Endodermal cell (in vitro differentiated cells): ENCODE measurements at regions not wholly inside any gene's neighbourhood (a gene's known extent, or its start where the extent isn't known, plus 50 kb on each side); places are given as distances from the start of the nearest gene placed in this dataset.

ENCODE experiments used
- DNase-seq: peaks from one replicate; pipeline ENCODE4 v3.0.0-alpha.2; 2017
- H3K27ac ChIP-seq: 2 replicates; pipeline ENCODE4 v1.5.1; 2013; ENCODE audit warnings: mild to moderate bottlenecking, low read depth, low read length, moderate library complexity
- H3K27me3 ChIP-seq: 2 replicates; pipeline ENCODE4 v1.6.1; 2013; ENCODE audit warnings: mild to moderate bottlenecking, low read length, moderate library complexity; ENCODE audit not compliant: insufficient read depth, control insufficient read depth, poor library complexity, severe bottlenecking
- H3K36me3 ChIP-seq: 2 replicates; pipeline ENCODE4 v1.7.0; 2013; ENCODE audit warnings: mild to moderate bottlenecking, low read length, moderate library complexity; ENCODE audit not compliant: control insufficient read depth, insufficient read depth
- H3K4me1 ChIP-seq: one replicate; pipeline ENCODE4 v1.7.0; 2013; ENCODE audit warnings: low read length; ENCODE audit not compliant: control insufficient read depth, insufficient read depth
- H3K4me3 ChIP-seq: 2 replicates; pipeline ENCODE4 v1.5.1; 2013; ENCODE audit warnings: mild to moderate bottlenecking, low read length, moderate library complexity
- H3K9ac ChIP-seq: 2 replicates; pipeline ENCODE4 v1.6.1; 2013; ENCODE audit warnings: mild to moderate bottlenecking, low read length, moderate library complexity; ENCODE audit not compliant: poor library complexity, severe bottlenecking; ENCODE audit errors: extremely low read depth
- H3K9me3 ChIP-seq: 2 replicates; pipeline ENCODE4 v1.6.1; 2013; ENCODE audit warnings: mild to moderate bottlenecking, low read length, moderate library complexity; ENCODE audit not compliant: control insufficient read depth
- H3K27ac Mint-ChIP-seq: 2 replicates; pipeline ENCODE4 v1.8.0; 2020; ENCODE audit warnings: mixed read lengths
- H3K27me3 Mint-ChIP-seq: 2 replicates; pipeline ENCODE4 v1.8.0; 2021; ENCODE audit warnings: mild to moderate bottlenecking, mixed read lengths; ENCODE audit not compliant: insufficient read depth
- H3K36me3 Mint-ChIP-seq: 2 replicates; pipeline ENCODE4 v1.8.0; 2020; ENCODE audit warnings: low read depth, mixed read lengths
- H3K4me1 Mint-ChIP-seq: 2 replicates; pipeline ENCODE4 v1.8.0; 2020; ENCODE audit warnings: mixed read lengths
- H3K4me3 Mint-ChIP-seq: 2 replicates; pipeline ENCODE4 v1.8.0; 2020; ENCODE audit warnings: mild to moderate bottlenecking, moderate library complexity, mixed read lengths
- H3K9me3 Mint-ChIP-seq: 2 replicates; pipeline ENCODE4 v1.8.0; 2020; ENCODE audit warnings: mild to moderate bottlenecking, mixed read lengths
- WGBS, 2 experiments: methylation state at CpG; one replicate each; pipeline versions ENCODE4 v1.1.5 to v1.1.7; 2013; ENCODE audit warnings: missing lambda C conversion rate in 2 of 2, mixed read lengths in 1 of 2; ENCODE audit not compliant: insufficient coverage in 1 of 2, insufficient read length in 1 of 2; 5-methylcytosine and 5-hydroxymethylcytosine counted together
- TF ChIP-seq, protein P1 (sequence below): fragments of 200-600 bp; sonication (generic); conservative IDR thresholded peaks from 2 replicates; pipeline ENCODE4 v1.5.0; 2021; ENCODE audit warnings: antibody characterized with exemption, mild to moderate bottlenecking

DNA sequence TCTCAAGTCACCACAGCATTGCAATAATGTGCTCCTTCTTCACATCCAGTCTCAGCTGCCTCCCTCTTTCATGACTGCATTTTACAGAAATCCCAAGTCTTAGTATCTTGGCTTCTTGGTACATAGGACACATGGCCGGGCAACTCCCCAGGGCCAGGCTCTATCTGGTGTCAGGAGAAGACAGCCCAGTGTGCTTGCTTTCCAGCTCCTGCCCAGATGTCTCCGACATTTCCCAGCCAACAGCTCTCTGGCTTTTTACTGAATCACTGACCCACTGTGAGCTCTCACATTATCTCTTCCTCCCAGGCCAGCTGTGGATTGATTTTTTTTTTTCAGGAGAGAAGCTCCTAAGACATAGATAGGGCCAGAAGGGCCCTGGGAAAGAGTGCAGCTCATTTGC, 346.0 kb upstream of the C11orf87 start:
- Mint-ChIP-seq H3K27me3 (no peaks in the 10 kb centered on the region), H3K9me3 (no peaks in the 10 kb centered on the region), H3K36me3 (no peaks in the 10 kb centered on the region), H3K27ac (no peak overlapping the region), H3K4me1 (no peaks in the 10 kb centered on the region), H3K4me3 (no peak overlapping the region)
- DNase-seq = no peak
- no peaks in the 10 kb centered on the region for H3K36me3 ChIP-seq
- TF ChIP-seq, protein P1, sequence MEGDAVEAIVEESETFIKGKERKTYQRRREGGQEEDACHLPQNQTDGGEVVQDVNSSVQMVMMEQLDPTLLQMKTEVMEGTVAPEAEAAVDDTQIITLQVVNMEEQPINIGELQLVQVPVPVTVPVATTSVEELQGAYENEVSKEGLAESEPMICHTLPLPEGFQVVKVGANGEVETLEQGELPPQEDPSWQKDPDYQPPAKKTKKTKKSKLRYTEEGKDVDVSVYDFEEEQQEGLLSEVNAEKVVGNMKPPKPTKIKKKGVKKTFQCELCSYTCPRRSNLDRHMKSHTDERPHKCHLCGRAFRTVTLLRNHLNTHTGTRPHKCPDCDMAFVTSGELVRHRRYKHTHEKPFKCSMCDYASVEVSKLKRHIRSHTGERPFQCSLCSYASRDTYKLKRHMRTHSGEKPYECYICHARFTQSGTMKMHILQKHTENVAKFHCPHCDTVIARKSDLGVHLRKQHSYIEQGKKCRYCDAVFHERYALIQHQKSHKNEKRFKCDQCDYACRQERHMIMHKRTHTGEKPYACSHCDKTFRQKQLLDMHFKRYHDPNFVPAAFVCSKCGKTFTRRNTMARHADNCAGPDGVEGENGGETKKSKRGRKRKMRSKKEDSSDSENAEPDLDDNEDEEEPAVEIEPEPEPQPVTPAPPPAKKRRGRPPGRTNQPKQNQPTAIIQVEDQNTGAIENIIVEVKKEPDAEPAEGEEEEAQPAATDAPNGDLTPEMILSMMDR = no peak
- H3K9me3 ChIP-seq = peaks cover under 1% of the 10 kb centered on the region
- H3K9ac ChIP-seq = no peak overlapping the region
- WGBS, 2 experiments = 86 to 100% methylated on average over 1 to 2 of the region's 2 CpGs
- H3K4me3 ChIP-seq = no peak overlapping the region
- no peaks in the 10 kb centered on the region for H3K27me3 ChIP-seq
- H3K27ac ChIP-seq = no peak overlapping the region
- no peaks in the 10 kb centered on the region for H3K4me1 ChIP-seq

DNA sequence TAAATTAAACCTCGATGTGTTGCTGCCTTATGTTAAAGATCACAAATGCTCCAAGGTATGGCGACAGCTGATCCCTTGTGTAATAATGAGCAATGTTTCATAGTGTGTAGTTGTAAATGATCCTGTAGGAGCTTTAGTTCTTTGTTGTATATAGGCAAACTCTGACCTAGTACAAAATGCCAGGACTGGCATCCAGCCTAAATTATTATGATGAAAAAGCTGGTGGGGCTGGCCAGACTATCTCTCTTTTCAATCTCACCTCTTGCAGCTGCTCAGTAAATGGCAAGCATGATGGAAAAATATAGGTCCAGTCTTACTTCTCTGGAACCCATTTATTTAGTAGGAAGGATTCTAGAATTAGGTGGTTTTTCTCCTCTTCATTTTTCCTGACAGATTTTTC, 345.1 kb upstream of the C11orf87 start:
- Mint-ChIP-seq H3K4me3 (no peak overlapping the region), H3K9me3 (no peaks in the 10 kb centered on the region), H3K36me3 (no peaks in the 10 kb centered on the region), H3K4me1 (no peaks in the 10 kb centered on the region), H3K27ac (no peak overlapping the region), H3K27me3 (no peaks in the 10 kb centered on the region)
- TF ChIP-seq, protein P1 = no peak
- Histone ChIP-seq H3K9ac (no peak overlapping the region), H3K9me3 (no peaks in the 10 kb centered on the region), H3K36me3 (no peaks in the 10 kb centered on the region), H3K4me3 (no peak overlapping the region), H3K27me3 (no peaks in the 10 kb centered on the region), H3K27ac (no peak overlapping the region), H3K4me1 (no peaks in the 10 kb centered on the region)
- DNase-seq = no peak
- 92 to 100% methylated on average over 1 to 2 of the region's 2 CpGs for WGBS, 2 experiments

DNA sequence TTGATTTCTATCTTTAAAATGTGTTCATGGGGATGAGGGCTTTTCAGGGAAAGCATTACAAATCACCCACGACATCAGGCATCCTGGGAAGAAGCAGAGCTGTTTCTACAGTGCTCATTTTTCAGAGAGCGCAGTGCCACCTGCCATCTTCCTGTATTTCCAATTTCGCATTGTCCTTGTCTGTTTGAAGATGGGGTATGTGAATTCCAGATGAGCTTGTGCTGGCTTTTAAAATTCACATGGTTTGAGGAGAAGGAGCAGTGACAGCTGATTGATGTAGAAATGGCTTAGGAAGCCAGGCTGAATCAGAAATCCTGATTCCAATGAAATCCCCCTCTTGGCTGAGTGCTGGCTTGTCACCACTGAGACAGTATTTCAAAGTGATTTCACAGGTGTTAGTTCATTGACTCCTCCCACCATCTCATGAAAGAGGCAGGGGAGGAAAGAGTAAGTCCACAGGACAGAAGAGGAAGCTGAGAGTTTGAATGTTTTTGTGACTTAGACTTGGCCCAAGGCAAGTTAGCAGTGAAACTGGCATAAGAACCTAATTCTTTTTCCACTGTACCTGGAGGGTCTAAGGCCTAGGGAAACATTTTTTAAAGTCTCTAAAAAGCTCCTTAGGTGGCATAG, 344.6 kb upstream of the C11orf87 start:
- H3K4me1 ChIP-seq = no peaks in the 10 kb centered on the region
- 90 to 100% methylated on average over 3 of the region's 3 CpGs for WGBS, 2 experiments
- no peak overlapping the region for H3K27ac ChIP-seq
- H3K9ac ChIP-seq = no peak overlapping the region
- no peaks in the 10 kb centered on the region for H3K27me3 Mint-ChIP-seq
- TF ChIP-seq, protein P1 = no peak
- H3K4me1 Mint-ChIP-seq = no peaks in the 10 kb centered on the region
- no peaks in the 10 kb centered on the region for H3K36me3 ChIP-seq
- H3K36me3 Mint-ChIP-seq = no peaks in the 10 kb centered on the region
- H3K4me3 ChIP-seq = no peak overlapping the region
- no peak overlapping the region for H3K27ac Mint-ChIP-seq
- H3K4me3 Mint-ChIP-seq = no peak overlapping the region
- H3K9me3 ChIP-seq = no peaks in the 10 kb centered on the region
- H3K27me3 ChIP-seq = no peaks in the 10 kb centered on the region
- no peak for DNase-seq
- H3K9me3 Mint-ChIP-seq = peaks cover 2% of the 10 kb centered on the region
